ENCODE measurements at regions not wholly inside any gene's neighbourhood (a gene's known extent, or its start where the extent isn't known, plus 50 kb on each side); places are given as distances from the start of the nearest gene placed in this dataset.

- H3K36me3 Mint-ChIP-seq, result no peaks in the 10 kb centered on the region
- no peaks in the 10 kb centered on the region for H3K4me1 Mint-ChIP-seq
- peaks cover 5% of the 10 kb centered on the region for H3K27me3 Mint-ChIP-seq
- no peak for DNase-seq
- H3K9me3 Mint-ChIP-seq, result peaks cover 2% of the 10 kb centered on the region
- H3K27ac Mint-ChIP-seq, result no peak overlapping the region
- H3K4me3 Mint-ChIP-seq, result no peak overlapping the region
Measured at GRCh38 chr10:78687626-78688025, 381.1 kb upstream of the ZMIZ1 start.

- no peak for DNase-seq
- Mint-ChIP-seq H3K4me1 (no peaks in the 10 kb centered on the region), H3K9me3 (no peaks in the 10 kb centered on the region), H3K4me3 (no peak overlapping the region), H3K27ac (no peak overlapping the region), H3K27me3 (peaks cover 5% of the 10 kb centered on the region), H3K36me3 (no peaks in the 10 kb centered on the region)
Measured at GRCh38 chr10:78688230-78688900, 380.4 kb upstream of the ZMIZ1 start.

- no peaks in the 10 kb centered on the region for H3K4me1 Mint-ChIP-seq
- H3K36me3 Mint-ChIP-seq, result no peaks in the 10 kb centered on the region
- no peak overlapping the region for H3K4me3 Mint-ChIP-seq
- no peak for DNase-seq
- no peak overlapping the region for H3K27ac Mint-ChIP-seq
- H3K27me3 Mint-ChIP-seq, result peaks cover 2% of the 10 kb centered on the region
- no peaks in the 10 kb centered on the region for H3K9me3 Mint-ChIP-seq
Measured at GRCh38 chr10:78688901-78689583, 379.7 kb upstream of the ZMIZ1 start.

- Mint-ChIP-seq H3K4me1 (no peaks in the 10 kb centered on the region), H3K9me3 (no peaks in the 10 kb centered on the region), H3K27ac (no peak overlapping the region), H3K4me3 (no peak overlapping the region), H3K27me3 (no peaks in the 10 kb centered on the region), H3K36me3 (no peaks in the 10 kb centered on the region)
- no peak for DNase-seq
Measured at GRCh38 chr10:78689584-78689935, 379.2 kb upstream of the ZMIZ1 start.

GRCh38 chr10:78690354-78691111, 378.2 kb upstream of the ZMIZ1 start:
- H3K27ac Mint-ChIP-seq, result no peak overlapping the region
- no peak overlapping the region for H3K4me3 Mint-ChIP-seq
- no peaks in the 10 kb centered on the region for H3K4me1 Mint-ChIP-seq

GRCh38 chr10:78691301-78692030, 377.3 kb upstream of the ZMIZ1 start:
- Mint-ChIP-seq H3K9me3 (no peaks in the 10 kb centered on the region), H3K27ac (no peak overlapping the region), H3K36me3 (no peaks in the 10 kb centered on the region), H3K4me3 (no peak overlapping the region), H3K4me1 (no peaks in the 10 kb centered on the region), H3K27me3 (no peaks in the 10 kb centered on the region)
- DNase-seq, result no peak

More at GRCh38 chr10:78690354-78691111, 378.2 kb upstream of the ZMIZ1 start:
- no peaks in the 10 kb centered on the region for H3K36me3 Mint-ChIP-seq
- no peaks in the 10 kb centered on the region for H3K27me3 Mint-ChIP-seq
- no peaks in the 10 kb centered on the region for H3K9me3 Mint-ChIP-seq
- no peak for DNase-seq

- no peak overlapping the region for H3K27ac Mint-ChIP-seq
Measured at GRCh38 chr10:78692071-78692470, 376.7 kb upstream of the ZMIZ1 start.

GRCh38 chr10:78695846-78696245, 372.9 kb upstream of the ZMIZ1 start:
- no peaks in the 10 kb centered on the region for H3K27me3 Mint-ChIP-seq
- H3K4me1 Mint-ChIP-seq, result no peaks in the 10 kb centered on the region
- DNase-seq, result no peak
- no peaks in the 10 kb centered on the region for H3K36me3 Mint-ChIP-seq
- no peak overlapping the region for H3K27ac Mint-ChIP-seq
- H3K9me3 Mint-ChIP-seq, result no peaks in the 10 kb centered on the region
- H3K4me3 Mint-ChIP-seq, result no peak overlapping the region

More at GRCh38 chr10:78692071-78692470, 376.7 kb upstream of the ZMIZ1 start:
- Mint-ChIP-seq H3K36me3 (no peaks in the 10 kb centered on the region), H3K4me1 (no peaks in the 10 kb centered on the region), H3K27me3 (no peaks in the 10 kb centered on the region), H3K4me3 (no peak overlapping the region), H3K9me3 (no peaks in the 10 kb centered on the region)
- DNase-seq, result no peak

- DNase-seq, result no peak
- Mint-ChIP-seq H3K27ac (no peak overlapping the region), H3K27me3 (no peaks in the 10 kb centered on the region), H3K4me1 (no peaks in the 10 kb centered on the region), H3K4me3 (no peak overlapping the region), H3K9me3 (no peaks in the 10 kb centered on the region), H3K36me3 (no peaks in the 10 kb centered on the region)
Measured at GRCh38 chr10:78696791-78697395, 371.9 kb upstream of the ZMIZ1 start.

- no peaks in the 10 kb centered on the region for H3K36me3 Mint-ChIP-seq
- no peak overlapping the region for H3K4me3 Mint-ChIP-seq
- DNase-seq, result no peak
- no peaks in the 10 kb centered on the region for H3K4me1 Mint-ChIP-seq
- no peaks in the 10 kb centered on the region for H3K27me3 Mint-ChIP-seq
- H3K27ac Mint-ChIP-seq, result no peak overlapping the region
- no peaks in the 10 kb centered on the region for H3K9me3 Mint-ChIP-seq
Measured at GRCh38 chr10:78699971-78700370, 368.8 kb upstream of the ZMIZ1 start.

- Mint-ChIP-seq H3K27ac (no peak overlapping the region), H3K36me3 (no peaks in the 10 kb centered on the region), H3K9me3 (no peaks in the 10 kb centered on the region), H3K4me1 (no peaks in the 10 kb centered on the region), H3K4me3 (no peak overlapping the region), H3K27me3 (no peaks in the 10 kb centered on the region)
- no peak for DNase-seq
Measured at GRCh38 chr10:78700413-78700812, 368.4 kb upstream of the ZMIZ1 start.

- DNase-seq, result no peak
- H3K27ac Mint-ChIP-seq, result no peak overlapping the region
- no peaks in the 10 kb centered on the region for H3K36me3 Mint-ChIP-seq
- H3K4me3 Mint-ChIP-seq, result no peak overlapping the region
- no peaks in the 10 kb centered on the region for H3K4me1 Mint-ChIP-seq
- H3K27me3 Mint-ChIP-seq, result no peaks in the 10 kb centered on the region
- H3K9me3 Mint-ChIP-seq, result no peaks in the 10 kb centered on the region
Measured at GRCh38 chr10:78700816-78701520, 367.8 kb upstream of the ZMIZ1 start.

GRCh38 chr10:78702186-78702585, 366.6 kb upstream of the ZMIZ1 start:
- no peaks in the 10 kb centered on the region for H3K36me3 Mint-ChIP-seq
- H3K27me3 Mint-ChIP-seq, result no peaks in the 10 kb centered on the region
- H3K4me1 Mint-ChIP-seq, result peaks cover 2% of the 10 kb centered on the region
- H3K4me3 Mint-ChIP-seq, result no peak overlapping the region
- no peak for DNase-seq
- H3K27ac Mint-ChIP-seq, result no peak overlapping the region
- H3K9me3 Mint-ChIP-seq, result no peaks in the 10 kb centered on the region

- no peaks in the 10 kb centered on the region for H3K9me3 Mint-ChIP-seq
- no peak for DNase-seq
- no peaks in the 10 kb centered on the region for H3K36me3 Mint-ChIP-seq
Measured at GRCh38 chr10:78702876-78703275, 365.9 kb upstream of the ZMIZ1 start.

More at GRCh38 chr10:78702876-78703275, 365.9 kb upstream of the ZMIZ1 start:
- H3K27me3 Mint-ChIP-seq, result no peaks in the 10 kb centered on the region
- H3K4me1 Mint-ChIP-seq, result peaks cover 2% of the 10 kb centered on the region
- H3K4me3 Mint-ChIP-seq, result no peak overlapping the region
- H3K27ac Mint-ChIP-seq, result no peak overlapping the region

Data from activated naive CD8-positive, alpha-beta T cell treated with anti-CD3 and anti-CD28 coated beads for 36 hours (primary cell).